Colonic mucosa (tissue), 4 donors: ENCODE measurements at regions not wholly inside any gene's neighbourhood (a gene's known extent, or its start where the extent isn't known, plus 50 kb on each side); places are given as distances from the start of the nearest gene placed in this dataset.
"Not testable (repeated sequence)": the region's sequence is repeated elsewhere in the genome, so short reads cannot be mapped to it uniquely, and the experiment has no call there.

Source experiments
- DNase-seq: peaks from one replicate; pipeline ENCODE4 v3.0.0-alpha.2; 2020
- H3K27ac ChIP-seq: fragments of 200-600 bp; one replicate; pipeline ENCODE4 v1.8.0; 2021
- H3K27me3 ChIP-seq: fragments of 200-600 bp; one replicate; pipeline ENCODE4 v1.8.0; 2021
- H3K36me3 ChIP-seq: fragments of 200-600 bp; one replicate; pipeline ENCODE4 v1.8.0; 2021
- H3K4me1 ChIP-seq: fragments of 200-600 bp; one replicate; pipeline ENCODE4 v1.8.0; 2021; ENCODE audit warnings: mild to moderate bottlenecking
- H3K4me3 ChIP-seq: fragments of 200-600 bp; one replicate; pipeline ENCODE4 v1.8.0; 2021
- H3K9ac ChIP-seq, 2 donors: one replicate each; pipeline ENCODE4 v1.7.0; 2013; ENCODE audit warnings: control low read depth in 2 of 2, low read depth in 2 of 2, low read length in 2 of 2
- H3K9me3 ChIP-seq: fragments of 200-600 bp; one replicate; pipeline ENCODE4 v1.8.0; 2021
- CTCF ChIP-seq: fragments of 200-600 bp; IDR thresholded peaks from one replicate; pipeline ENCODE4 v1.8.0; 2022; ENCODE audit warnings: antibody characterized with exemption, mild to moderate bottlenecking
- intact Hi-C: fragments of 100-400 bp; cut with DNase I; formaldehyde crosslinking; loops from one replicate; pipeline ENCODE4 v1.14.1; 2022
- donor health status: healthy.
- donor health status: DM: no; HTN: no; CAD: no.
- donor health status: DM: no; HTN: no; CAD: no.

DNA sequence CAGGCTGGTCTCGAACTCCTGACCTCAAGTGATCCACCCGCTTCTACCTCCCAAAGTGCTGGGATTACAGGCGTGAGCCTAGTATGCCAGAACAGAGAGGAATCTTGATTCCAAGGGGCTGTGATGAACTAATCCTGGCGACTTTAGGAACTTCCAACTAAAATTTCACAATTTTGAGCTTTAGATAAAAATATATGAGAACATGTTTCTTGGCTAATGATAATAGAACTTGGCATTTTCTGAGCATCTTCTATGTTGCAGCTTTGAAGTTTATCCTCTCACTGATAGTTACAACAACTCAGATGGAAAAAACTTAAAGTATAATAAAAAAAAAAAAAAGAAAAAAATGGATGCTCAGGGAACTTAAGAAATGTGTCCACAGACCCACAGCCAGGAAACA, 69.8 kb upstream of the WSCD1 start:
- Histone ChIP-seq H3K4me1 (no peaks in the 10 kb centered on the region), H3K9me3 (no peaks in the 10 kb centered on the region), H3K9ac (no peak overlapping the region), H3K36me3 (no peaks in the 10 kb centered on the region), H3K27me3 (no peaks in the 10 kb centered on the region), H3K27ac (no peak overlapping the region), H3K4me3 (no peak overlapping the region)
- DNase-seq: no peak
- TF ChIP-seq CTCF: no peak
- intact Hi-C loops: no loop called here

- DNase-seq, intact Hi-C loops, H3K4me1 ChIP-seq, H3K4me3 ChIP-seq, H3K36me3 ChIP-seq, H3K9ac ChIP-seq, H3K27ac ChIP-seq, H3K9me3 ChIP-seq, H3K27me3 ChIP-seq: not testable (repeated sequence)
These were observed 67.0 kb upstream of the WSCD1 start for GRCh38 chr17:6003221-6003620.

DNA sequence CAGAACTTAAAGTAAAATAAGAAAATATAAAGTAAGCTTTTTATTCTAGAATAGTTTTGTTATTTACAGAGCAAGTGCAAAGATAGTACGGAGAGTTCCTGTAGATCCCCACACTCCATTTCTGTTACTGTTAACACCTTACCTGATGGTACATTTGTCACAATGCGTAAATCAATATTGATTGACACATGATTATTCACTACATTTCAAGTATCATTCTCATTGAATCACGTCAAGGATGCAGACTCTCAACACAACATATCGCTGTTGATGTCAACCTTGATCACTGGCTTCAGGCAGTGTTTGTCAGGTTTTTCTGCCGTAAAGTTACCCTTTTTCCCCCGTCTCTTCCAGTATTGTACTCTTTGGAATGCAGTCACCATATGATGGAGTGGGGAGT, 64.2 kb upstream of the WSCD1 start:
- Histone ChIP-seq H3K36me3 (no peaks in the 10 kb centered on the region), H3K9ac (no peak overlapping the region), H3K4me1 (no peaks in the 10 kb centered on the region), H3K27me3 (no peaks in the 10 kb centered on the region), H3K4me3 (no peak overlapping the region), H3K27ac (no peak overlapping the region), H3K9me3 (no peaks in the 10 kb centered on the region)
- no peak for TF ChIP-seq CTCF
- intact Hi-C loops: no loop called here
- no peak for DNase-seq

DNA sequence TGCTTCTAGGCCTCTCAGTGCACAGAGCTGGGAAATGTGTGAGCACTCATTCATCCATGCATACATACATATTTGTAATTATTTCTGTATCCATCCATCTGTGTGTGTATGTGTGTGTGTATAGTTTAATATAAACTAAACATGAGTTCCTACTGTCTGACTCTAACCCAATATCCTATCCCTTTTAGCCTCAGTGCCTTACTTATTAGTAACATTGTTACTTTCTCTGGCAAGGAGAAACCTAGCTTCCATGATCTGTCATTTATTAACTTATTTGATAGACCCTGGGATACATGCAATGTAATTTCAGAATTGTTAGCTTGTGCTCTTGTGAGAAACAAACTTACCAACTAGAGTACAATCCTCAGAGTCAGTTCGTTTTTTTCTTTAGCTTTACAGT, 59.0 kb upstream of the WSCD1 start:
- Histone ChIP-seq H3K27me3 (no peaks in the 10 kb centered on the region), H3K27ac (no peak overlapping the region), H3K9ac (no peak overlapping the region), H3K9me3 (no peaks in the 10 kb centered on the region), H3K4me3 (no peak overlapping the region), H3K4me1 (no peaks in the 10 kb centered on the region), H3K36me3 (no peaks in the 10 kb centered on the region)
- no peak for DNase-seq
- intact Hi-C loops: loop anchor here (10.0 kb wide), 1 partner anchor 46 kb away; no protein-coding TSS in a partner anchor
- no peak for TF ChIP-seq CTCF

- Histone ChIP-seq H3K4me3 (no peak overlapping the region), H3K27me3 (peaks cover 4% of the 10 kb centered on the region), H3K36me3 (no peaks in the 10 kb centered on the region), H3K9ac (no peak overlapping the region), H3K9me3 (no peaks in the 10 kb centered on the region), H3K4me1 (no peaks in the 10 kb centered on the region), H3K27ac (no peak overlapping the region)
- no peak for DNase-seq
- intact Hi-C loops: loop anchor here (10.0 kb wide), 1 partner anchor 54 kb away; no protein-coding TSS in a partner anchor
- no peak for TF ChIP-seq CTCF
These were observed 51.4 kb upstream of the WSCD1 start for GRCh38 chr17:6018788-6019187.

- intact Hi-C loops: loop anchor here (10.0 kb wide), 1 partner anchor 55 kb away; no protein-coding TSS in a partner anchor
- H3K9ac ChIP-seq: no peak overlapping the region
- no peak for TF ChIP-seq CTCF
These were observed 50.2 kb upstream of the WSCD1 start for GRCh38 chr17:6019959-6020358.

More at GRCh38 chr17:6019959-6020358, 50.2 kb upstream of the WSCD1 start:
- H3K36me3 ChIP-seq: no peaks in the 10 kb centered on the region
- H3K4me3 ChIP-seq: no peak overlapping the region
- no peaks in the 10 kb centered on the region for H3K9me3 ChIP-seq
- DNase-seq: no peak
- H3K27me3 ChIP-seq: peaks cover 4% of the 10 kb centered on the region
- H3K27ac ChIP-seq: no peak overlapping the region
- H3K4me1 ChIP-seq: no peaks in the 10 kb centered on the region
